NCI-H524 treated with DMSO at 0.1 percent for 48 hours (cell line): ENCODE measurements at regions not wholly inside any gene's neighbourhood (a gene's known extent, or its start where the extent isn't known, plus 50 kb on each side); places are given as distances from the start of the nearest gene placed in this dataset.
A peak's percentile ranks its signal among the peaks of the same experiment; 100 is the strongest.

Source experiments
- DNase-seq: peaks from one replicate; lab custom pipeline; 2025; lab: John Stamatoyannopoulos, UW

GRCh38 chr1:55579332-55580001 lies 364.3 kb upstream of the USP24 start:
- no peak for DNase-seq

GRCh38 chr1:55578646-55579045 lies 363.5 kb upstream of the USP24 start:
- DNase-seq = no peak

- DNase-seq = no peak
Measured at GRCh38 chr1:55575571-55576279, 360.6 kb upstream of the USP24 start.

GRCh38 chr1:55574691-55575225 lies 359.6 kb upstream of the USP24 start:
- DNase-seq = no peak

GRCh38 chr1:55572878-55573734 lies 357.9 kb upstream of the USP24 start:
- no peak for DNase-seq

GRCh38 chr1:55571767-55572166 lies 356.6 kb upstream of the USP24 start:
- DNase-seq = no peak

- no peak for DNase-seq
Measured at GRCh38 chr1:55569417-55569816, 354.3 kb upstream of the USP24 start.

GRCh38 chr1:55568732-55569131 lies 353.6 kb upstream of the USP24 start:
- no peak for DNase-seq

GRCh38 chr1:55560266-55560665 lies 345.1 kb upstream of the USP24 start:
- no peak for DNase-seq

GRCh38 chr1:55559842-55560241 lies 344.7 kb upstream of the USP24 start:
- DNase-seq = no peak

GRCh38 chr1:55559161-55559611 lies 344.0 kb upstream of the USP24 start:
- no peak for DNase-seq

- DNase-seq = no peak
Measured at GRCh38 chr1:55558515-55558914, 343.4 kb upstream of the USP24 start.

GRCh38 chr1:55555956-55556725 lies 341.0 kb upstream of the USP24 start:
- DNase-seq = peak; percentile 23

GRCh38 chr1:55554611-55555010 lies 339.4 kb upstream of the USP24 start:
- peak; percentile 96 for DNase-seq

GRCh38 chr1:55552636-55553035 lies 337.5 kb upstream of the USP24 start:
- DNase-seq = no peak

GRCh38 chr1:55547405-55547804 lies 332.2 kb upstream of the USP24 start:
- peak; percentile 78 for DNase-seq

- DNase-seq = no peak
Measured at GRCh38 chr1:55546553-55546952, 331.4 kb upstream of the USP24 start.

GRCh38 chr1:55544826-55545225 lies 329.7 kb upstream of the USP24 start:
- no peak for DNase-seq

- DNase-seq = no peak
Measured at GRCh38 chr1:55542901-55543504, 327.8 kb upstream of the USP24 start.

- no peak for DNase-seq
Measured at GRCh38 chr1:55541296-55541695, 326.1 kb upstream of the USP24 start.
